ENCODE measurements at regions not wholly inside any gene's neighbourhood (a gene's known extent, or its start where the extent isn't known, plus 50 kb on each side); places are given as distances from the start of the nearest gene placed in this dataset.
"Not testable (repeated sequence)": the region's sequence is repeated elsewhere in the genome, so short reads cannot be mapped to it uniquely, and the experiment has no call there.

DNA sequence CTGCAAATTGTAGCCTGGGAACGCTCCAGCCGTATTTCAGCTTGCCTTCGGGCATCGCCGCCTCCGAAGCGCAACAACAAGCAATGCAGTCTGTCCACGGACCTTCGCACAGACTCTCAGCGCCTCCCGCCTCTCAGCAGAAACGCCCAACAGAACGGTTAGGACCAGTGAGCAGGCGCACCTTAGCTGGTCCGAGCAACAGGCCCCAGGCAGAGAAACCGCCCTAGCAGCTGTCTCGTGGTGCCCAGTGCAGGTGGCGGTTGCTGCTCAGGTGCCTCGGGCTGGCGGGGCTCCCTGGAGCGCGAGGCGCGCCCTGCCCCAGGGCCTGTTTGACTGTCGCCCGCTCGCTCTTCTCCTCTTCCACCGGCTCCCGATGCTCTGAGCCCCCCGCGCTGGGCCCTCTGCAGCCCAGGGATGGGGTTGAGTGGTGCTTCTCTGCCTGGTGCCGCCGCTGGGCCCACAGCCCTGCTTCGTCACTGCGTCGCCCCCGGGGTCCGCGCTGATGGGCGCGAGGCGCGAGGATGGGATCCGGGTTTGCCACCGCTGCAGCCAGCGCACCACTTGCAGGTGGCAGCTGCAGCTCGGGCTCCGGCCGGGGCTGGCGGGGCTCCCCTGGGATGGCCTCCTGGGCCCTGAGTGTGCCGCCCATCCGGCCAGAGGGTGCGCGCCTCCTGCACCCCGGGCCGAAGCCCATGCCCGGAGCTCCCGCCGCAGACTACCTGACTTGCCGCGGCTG lies 268.4 kb upstream of the FRG2C start:
- DNase-seq, result no peak

DNA sequence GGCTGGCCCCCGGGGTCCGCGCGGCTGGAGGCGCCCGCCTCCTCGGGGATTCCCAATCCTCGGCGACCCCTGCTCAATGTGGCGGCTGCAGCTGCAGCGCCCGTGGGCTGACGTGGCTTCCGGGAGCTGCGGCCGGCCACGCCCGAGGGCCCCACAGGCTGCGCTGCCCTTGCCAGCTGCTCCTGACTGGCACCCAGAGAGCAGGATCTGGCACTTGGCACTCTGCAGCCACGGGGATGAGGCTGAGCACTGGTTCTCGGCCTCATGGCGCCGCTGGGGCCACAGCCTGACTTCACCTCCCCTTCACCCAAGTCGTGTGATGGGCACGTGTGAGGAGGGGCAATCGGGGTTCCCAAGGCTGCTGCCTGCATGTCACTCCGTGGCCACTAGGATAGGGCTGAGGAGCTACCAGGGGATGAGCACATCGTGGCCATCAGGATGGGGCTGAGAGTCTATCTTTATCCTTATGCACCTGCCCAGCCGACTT lies 267.8 kb upstream of the FRG2C start:
- no peak for DNase-seq

- DNase-seq, result not testable (repeated sequence)
These were observed 266.6 kb upstream of the FRG2C start for GRCh38 chr3:75397486-75397885.

DNA sequence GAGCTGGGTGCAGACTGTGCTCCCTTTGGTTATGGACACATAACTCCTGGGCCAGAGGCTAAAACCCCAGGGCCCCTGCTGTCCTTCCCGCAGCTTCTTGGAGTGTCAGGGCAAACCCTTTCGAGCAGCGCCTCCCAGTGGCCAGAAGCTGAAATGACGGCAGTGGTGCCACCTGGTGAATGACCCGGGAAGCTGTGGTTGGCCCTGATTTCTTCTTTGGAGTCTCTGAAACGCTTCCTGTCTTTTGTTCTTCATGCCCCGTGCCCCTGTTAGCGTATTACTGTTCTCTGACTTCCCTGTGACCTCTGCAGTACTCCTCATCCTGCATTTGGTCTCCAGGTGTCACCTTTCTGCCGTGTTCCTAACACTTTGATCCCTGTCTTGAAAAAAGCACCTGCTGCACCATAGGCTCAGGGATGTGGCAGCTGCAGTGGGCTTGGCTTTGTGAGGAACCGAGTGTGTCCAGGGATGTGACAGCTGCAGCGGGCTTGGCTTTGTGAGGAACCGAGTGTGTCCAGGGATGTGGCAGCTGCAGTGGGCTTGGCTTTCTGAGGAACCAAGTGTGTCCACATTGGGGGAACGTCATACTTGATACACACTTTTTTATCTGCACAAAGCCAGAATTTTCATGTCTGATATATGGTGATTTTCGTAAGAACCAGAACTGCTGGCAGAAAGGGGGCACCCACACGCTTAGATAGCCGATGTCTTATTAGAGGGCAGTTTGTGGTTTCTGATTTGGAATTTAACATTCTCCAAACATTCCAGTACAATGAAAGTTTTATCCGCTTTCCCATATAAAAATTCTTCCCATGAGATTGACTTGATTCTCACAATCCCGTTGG lies 241.8 kb upstream of the FRG2C start:
- DNase-seq, result peak; percentile 25

- DNase-seq, result not testable (repeated sequence)
These were observed 238.7 kb upstream of the FRG2C start for GRCh38 chr3:75425379-75425778.

DNA sequence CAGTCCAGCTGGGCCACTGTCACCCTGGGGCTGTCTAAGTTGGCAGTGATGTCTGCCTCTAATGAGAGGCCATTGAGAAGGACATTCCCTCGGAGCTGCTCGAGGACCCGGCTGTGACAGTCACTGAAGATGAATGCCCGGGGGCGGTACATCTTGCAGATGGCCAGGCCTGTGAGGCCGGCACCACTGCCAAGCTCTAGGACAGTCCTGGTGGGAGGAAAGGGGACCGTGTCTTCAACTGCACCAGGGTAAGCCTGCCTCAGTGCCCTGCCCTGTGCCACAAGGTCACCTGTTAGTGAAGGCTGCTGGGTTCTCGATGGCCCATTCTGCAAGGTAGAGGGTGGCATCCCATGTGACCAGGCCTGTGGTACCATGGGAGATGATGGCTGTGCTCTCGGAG lies 236.6 kb upstream of the FRG2C start:
- DNase-seq, result not testable (repeated sequence)

DNA sequence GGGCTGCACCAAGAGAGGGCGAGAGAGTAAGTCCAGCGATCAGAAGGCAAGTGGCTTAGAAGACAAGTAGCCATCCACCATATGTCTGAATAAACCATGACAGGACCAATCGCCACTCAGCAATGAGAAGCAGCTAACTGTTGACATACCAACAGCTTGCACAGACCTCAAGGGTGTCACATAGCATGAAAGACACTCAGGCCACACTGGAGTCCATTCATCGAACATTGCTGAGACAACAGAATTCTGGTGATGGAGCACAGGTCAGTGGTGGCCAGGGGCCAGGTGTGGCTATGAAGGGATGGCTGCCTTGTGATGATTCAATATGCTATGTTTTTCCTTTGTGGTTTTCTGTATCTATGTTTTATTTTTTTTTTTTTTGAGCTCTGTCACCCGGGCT lies 236.2 kb upstream of the FRG2C start:
- DNase-seq, result not testable (repeated sequence)

GRCh38 chr3:75429561-75430220 lies 234.4 kb upstream of the FRG2C start:
- DNase-seq, result peak; percentile 73

GRCh38 chr3:75430406-75430805 lies 233.7 kb upstream of the FRG2C start:
- not testable (repeated sequence) for DNase-seq

GRCh38 chr3:75431120-75431519 lies 233.0 kb upstream of the FRG2C start:
- not testable (repeated sequence) for DNase-seq

- not testable (repeated sequence) for DNase-seq
These were observed 231.7 kb upstream of the FRG2C start for GRCh38 chr3:75432466-75432865.

DNA sequence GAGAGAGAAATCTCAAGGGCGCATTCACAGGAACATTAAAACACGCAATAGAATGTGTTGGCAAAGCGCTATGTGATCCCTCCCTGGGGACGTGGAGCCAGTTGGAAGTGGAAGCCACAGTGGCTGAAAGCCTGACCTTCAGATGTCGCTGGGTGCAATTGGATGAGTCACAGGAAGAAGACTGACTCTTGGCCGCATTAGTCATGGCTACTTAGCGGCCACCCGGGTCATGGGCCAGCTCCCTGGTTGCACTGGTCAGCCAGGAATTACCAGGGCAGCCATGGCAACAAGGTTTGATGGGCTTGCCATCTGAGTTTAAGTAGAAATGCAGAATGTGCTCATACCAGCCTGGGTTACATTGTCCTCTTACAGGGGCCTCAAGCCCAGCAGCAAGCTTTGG lies 231.2 kb upstream of the FRG2C start:
- DNase-seq, result peak; percentile 83

DNA sequence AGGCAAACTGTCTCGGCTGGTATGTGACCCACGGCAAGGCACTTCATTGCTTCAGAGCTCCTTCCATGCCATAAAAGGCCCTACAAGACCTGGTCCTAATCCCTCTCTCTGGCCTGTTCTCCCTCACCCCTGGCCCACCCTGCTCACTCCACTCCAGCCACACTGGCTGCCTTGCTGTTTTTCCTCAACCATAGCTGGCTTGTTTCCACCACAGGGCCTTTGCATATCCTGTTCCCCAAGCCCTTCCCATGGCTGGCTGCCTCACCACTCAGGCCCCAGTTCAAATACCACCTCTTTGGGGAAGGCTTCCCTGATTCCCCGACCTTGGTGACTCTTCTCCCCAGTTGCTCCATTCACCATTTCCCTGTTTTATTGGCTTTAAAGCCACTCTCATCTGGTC lies 230.8 kb upstream of the FRG2C start:
- DNase-seq, result not testable (repeated sequence)

DNA sequence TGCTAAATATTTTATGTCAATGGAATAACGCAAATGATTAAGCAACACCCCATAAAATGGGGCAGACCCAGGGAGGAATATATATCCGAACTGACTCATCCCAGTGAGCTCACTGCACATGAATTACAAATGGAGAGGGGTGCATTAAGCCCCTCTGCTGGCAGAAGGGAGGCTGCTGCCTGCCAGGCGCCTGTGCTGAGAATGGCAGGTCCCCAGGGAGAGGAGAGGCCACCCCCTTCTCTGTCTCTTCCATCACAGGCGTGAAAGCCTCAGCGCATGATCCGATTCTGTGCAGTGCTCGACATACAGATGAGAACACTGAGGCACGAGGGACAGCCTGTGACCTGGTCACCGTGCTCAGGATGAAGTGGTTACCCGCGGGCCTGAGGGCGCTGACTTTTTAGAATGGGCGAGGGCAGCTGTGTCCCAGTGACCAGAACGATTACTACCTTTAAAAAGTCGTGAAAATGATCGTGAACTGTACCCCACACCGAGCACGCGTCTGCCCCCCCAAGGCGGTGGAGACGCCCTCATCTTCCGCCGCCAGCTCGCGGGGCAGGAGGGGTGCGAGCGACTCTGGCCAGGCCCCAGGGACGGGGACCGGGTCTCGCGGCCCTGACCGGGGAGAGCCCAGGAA lies 229.7 kb upstream of the FRG2C start:
- DNase-seq, result peak; percentile 13

- DNase-seq, result peak; percentile 94
These were observed 229.0 kb upstream of the FRG2C start for GRCh38 chr3:75434913-75435793.

DNA sequence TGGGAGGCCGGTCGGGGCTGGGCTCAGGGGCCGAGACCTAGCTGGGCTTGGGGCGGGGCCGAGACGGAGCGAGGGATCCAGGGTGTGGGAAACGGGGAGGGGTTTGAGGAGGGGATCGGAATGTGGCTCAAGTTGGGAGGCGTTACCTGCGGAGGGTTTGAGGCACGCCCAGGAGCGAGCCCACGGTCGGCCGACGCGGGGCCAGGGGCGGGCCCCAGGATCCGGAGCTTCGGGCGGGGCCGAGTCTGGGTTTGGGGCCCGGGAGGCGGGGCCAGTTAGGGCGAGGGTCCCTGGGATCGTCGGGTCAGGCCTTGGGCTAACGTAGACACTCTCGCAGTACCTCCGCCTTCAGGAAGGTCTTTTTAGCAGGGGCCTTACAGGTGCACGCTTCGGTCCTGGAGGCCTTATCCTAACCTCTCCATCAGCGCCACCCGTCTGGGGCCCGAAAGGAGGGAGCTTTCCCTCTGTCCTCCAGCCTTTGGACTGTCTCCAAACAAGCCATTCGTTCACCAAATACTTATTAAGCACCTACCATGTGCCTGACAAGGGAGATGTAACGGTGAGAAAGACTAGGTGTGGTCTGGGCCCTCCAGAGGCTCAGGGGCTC lies 228.2 kb upstream of the FRG2C start:
- peak; percentile 4 for DNase-seq

DNA sequence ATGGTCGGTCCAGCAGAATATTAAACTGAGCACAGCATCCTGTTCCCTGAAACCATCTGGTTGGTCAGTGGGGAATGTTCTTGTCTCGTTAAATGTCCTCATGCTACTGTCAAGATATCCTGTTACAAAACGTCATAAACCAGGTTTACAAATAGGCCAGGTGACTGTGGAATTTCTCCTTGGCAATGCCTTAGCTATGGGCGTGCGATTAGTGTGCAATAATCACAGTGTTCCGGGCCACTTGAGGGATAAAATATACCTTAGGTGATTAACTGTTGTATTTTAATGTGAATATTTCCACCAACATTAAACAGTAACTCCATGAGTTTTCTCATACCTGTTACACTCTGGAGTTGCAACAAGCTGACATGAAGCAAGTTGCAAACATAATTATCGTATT lies 223.1 kb upstream of the FRG2C start:
- not testable (repeated sequence) for DNase-seq

DNA sequence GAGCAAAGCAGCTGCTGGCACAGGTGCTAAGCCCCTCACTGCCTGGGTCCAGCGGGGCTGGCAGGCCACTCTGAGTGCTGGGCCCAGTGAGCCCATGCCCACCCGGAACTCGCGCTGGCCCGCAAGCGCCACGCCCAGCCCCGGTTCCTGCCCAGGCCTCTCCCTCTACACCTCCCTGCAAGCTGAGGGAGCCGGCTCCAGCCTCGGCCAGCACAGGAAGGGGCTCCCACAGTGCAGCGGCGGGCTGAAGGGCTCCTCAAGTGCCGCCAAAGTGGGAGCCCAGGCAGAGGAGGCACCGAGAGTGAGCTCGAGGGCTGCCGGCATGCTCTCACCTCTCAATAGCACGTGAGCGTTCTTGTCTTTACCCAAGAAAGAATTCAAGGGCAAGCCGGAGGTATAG lies 219.5 kb upstream of the FRG2C start:
- DNase-seq, result not testable (repeated sequence)

GRCh38 chr3:75445234-75445633 lies 218.9 kb upstream of the FRG2C start:
- DNase-seq, result not testable (repeated sequence)

DNA sequence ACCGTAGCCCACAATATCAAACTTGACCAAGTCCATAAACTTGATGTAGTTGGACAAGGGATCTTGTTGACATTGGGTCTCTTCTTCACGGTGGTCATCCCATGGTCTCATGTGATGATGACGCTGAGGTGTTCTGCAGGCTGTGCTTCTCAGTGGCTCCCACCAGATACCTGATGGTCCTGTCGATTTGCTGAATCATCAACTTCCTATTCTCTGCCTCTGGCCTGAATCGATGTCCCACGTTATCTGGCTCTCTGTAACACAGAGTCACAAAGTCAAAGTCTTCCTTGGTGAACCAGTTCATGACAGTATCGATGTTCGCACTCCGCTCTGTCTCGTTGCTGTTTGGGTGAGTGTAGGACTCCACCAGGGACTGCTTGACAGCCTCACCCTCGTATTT lies 217.2 kb upstream of the FRG2C start:
- not testable (repeated sequence) for DNase-seq

- peak; percentile 53 for DNase-seq
These were observed 210.8 kb upstream of the FRG2C start for GRCh38 chr3:75453328-75453727.
